ENCODE measurements at regions not wholly inside any gene's neighbourhood (a gene's known extent, or its start where the extent isn't known, plus 50 kb on each side); places are given as distances from the start of the nearest gene placed in this dataset.

GRCh38 chr6:81889377-81890053 lies 137.0 kb upstream of the TENT5A start:
- TF ChIP-seq, protein P1, sequence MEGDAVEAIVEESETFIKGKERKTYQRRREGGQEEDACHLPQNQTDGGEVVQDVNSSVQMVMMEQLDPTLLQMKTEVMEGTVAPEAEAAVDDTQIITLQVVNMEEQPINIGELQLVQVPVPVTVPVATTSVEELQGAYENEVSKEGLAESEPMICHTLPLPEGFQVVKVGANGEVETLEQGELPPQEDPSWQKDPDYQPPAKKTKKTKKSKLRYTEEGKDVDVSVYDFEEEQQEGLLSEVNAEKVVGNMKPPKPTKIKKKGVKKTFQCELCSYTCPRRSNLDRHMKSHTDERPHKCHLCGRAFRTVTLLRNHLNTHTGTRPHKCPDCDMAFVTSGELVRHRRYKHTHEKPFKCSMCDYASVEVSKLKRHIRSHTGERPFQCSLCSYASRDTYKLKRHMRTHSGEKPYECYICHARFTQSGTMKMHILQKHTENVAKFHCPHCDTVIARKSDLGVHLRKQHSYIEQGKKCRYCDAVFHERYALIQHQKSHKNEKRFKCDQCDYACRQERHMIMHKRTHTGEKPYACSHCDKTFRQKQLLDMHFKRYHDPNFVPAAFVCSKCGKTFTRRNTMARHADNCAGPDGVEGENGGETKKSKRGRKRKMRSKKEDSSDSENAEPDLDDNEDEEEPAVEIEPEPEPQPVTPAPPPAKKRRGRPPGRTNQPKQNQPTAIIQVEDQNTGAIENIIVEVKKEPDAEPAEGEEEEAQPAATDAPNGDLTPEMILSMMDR (IDR thresholded peaks at IDR 0.05; ENCODE audit: borderline replicate concordance, extremely low read depth, low read length, poor library complexity, severe bottlenecking), result no peak
- no peak for TF ChIP-seq EZH2 (IDR thresholded peaks at IDR 0.05; ENCODE audit: borderline replicate concordance, low read depth, low read length, severe bottlenecking)

All from DND-41 (cell line).